KBM-7 (cell line): ENCODE measurements at regions not wholly inside any gene's neighbourhood (a gene's known extent, or its start where the extent isn't known, plus 50 kb on each side); places are given as distances from the start of the nearest gene placed in this dataset.
"Not testable (repeated sequence)": the region's sequence is repeated elsewhere in the genome, so short reads cannot be mapped to it uniquely, and the experiment has no call there.

ENCODE experiments used
- DNase-seq: peaks from one replicate; pipeline ENCODE4 v3.0.0-alpha.2; 2015
- in situ Hi-C: fragments of 300-500 bp; cut with MboI; formaldehyde crosslinking; loops from 2 replicates; pipeline ENCODE4 v1.14.3; 2020; ENCODE audit warnings: low sequenced_read_pairs, low pct_unique_long_range_greater_than_20kb, mixed read lengths

GRCh38 chr11:69205743-69206612 is 50.2 kb downstream of the SMIM38 start:
- in situ Hi-C loops = no loop called here
- DNase-seq = no peak

GRCh38 chr11:69206613-69206965 is 50.9 kb downstream of the SMIM38 start:
- in situ Hi-C loops, DNase-seq: not testable (repeated sequence)

- in situ Hi-C loops = no loop called here
- no peak for DNase-seq
Observed at GRCh38 chr11:69207165-69207889, 51.6 kb downstream of the SMIM38 start.

- no peak for DNase-seq
- in situ Hi-C loops = no loop called here
Observed at GRCh38 chr11:69208190-69209037, 52.7 kb downstream of the SMIM38 start.

- DNase-seq = no peak
- in situ Hi-C loops = no loop called here
Observed at GRCh38 chr11:69209038-69209350, 53.3 kb downstream of the SMIM38 start.

GRCh38 chr11:69209421-69210309 is 53.9 kb downstream of the SMIM38 start:
- in situ Hi-C loops = no loop called here
- no peak for DNase-seq

GRCh38 chr11:69210310-69211035 is 54.7 kb downstream of the SMIM38 start:
- no peak for DNase-seq
- in situ Hi-C loops = no loop called here

GRCh38 chr11:69211540-69211919 is 55.8 kb downstream of the SMIM38 start:
- in situ Hi-C loops = no loop called here
- DNase-seq = no peak

GRCh38 chr11:69211920-69212797 is 56.4 kb downstream of the SMIM38 start:
- in situ Hi-C loops = no loop called here
- DNase-seq = no peak

GRCh38 chr11:69212798-69213110 is 57.0 kb downstream of the SMIM38 start:
- DNase-seq = no peak
- in situ Hi-C loops = no loop called here

GRCh38 chr11:69213316-69213715 is 57.6 kb downstream of the SMIM38 start:
- in situ Hi-C loops = no loop called here

GRCh38 chr11:69213964-69214363 is 58.2 kb downstream of the SMIM38 start:
- in situ Hi-C loops = no loop called here
- DNase-seq = no peak

More at GRCh38 chr11:69213316-69213715, 57.6 kb downstream of the SMIM38 start:
- no peak for DNase-seq

- in situ Hi-C loops = no loop called here
- DNase-seq = no peak
Observed at GRCh38 chr11:69215216-69215615, 59.5 kb downstream of the SMIM38 start.

- in situ Hi-C loops = no loop called here
- no peak for DNase-seq
Observed at GRCh38 chr11:69215784-69216415, 60.2 kb downstream of the SMIM38 start.

GRCh38 chr11:69216647-69217051 is 60.9 kb downstream of the SMIM38 start:
- in situ Hi-C loops = no loop called here
- no peak for DNase-seq

GRCh38 chr11:69217276-69218105 is 61.8 kb downstream of the SMIM38 start:
- in situ Hi-C loops = no loop called here
- DNase-seq = no peak
